ENCODE measurements at regions not wholly inside any gene's neighbourhood (a gene's known extent, or its start where the extent isn't known, plus 50 kb on each side); places are given as distances from the start of the nearest gene placed in this dataset.

DNA sequence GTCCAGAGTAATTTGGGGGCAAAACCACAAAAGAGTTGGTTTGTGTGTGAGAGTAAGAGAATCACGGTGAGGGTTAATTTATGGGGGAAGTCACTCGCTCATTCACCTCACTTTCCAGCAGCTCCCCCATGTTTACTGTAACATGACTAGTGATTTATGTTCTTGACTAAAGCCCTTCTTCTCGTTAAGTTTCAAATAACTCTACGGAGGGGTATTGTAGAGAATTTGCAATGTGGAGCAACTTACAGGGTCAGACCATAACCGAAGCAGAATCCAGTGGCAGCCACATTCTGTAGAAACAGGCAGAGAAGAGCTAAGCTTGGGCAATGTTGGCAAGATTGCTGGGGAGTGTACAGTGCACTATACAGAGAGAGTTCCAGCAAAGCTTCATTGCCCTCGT is 760.6 kb downstream of the IRX1 start:
- DNase-seq, result no peak

DNA sequence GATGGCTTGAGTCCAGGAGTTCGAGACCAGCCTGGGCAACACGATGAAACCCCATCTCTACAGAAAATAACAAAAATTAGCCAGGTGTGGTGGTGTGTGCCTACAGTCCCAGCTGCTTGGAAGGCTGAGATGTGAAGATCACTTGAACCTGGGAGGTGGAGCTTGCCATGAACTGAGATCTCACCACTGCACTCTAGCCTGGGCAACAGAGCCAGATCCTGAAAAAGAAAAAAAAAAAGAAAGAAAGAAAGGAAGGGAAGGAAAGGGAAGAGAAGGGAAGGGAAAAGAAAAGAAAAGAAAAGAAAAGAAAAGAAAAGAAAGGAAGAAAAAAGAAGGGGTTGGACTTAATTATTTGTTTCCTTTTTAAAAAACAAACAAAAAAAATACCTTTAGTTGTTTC is 764.2 kb downstream of the IRX1 start:
- no peak for DNase-seq

GRCh38 chr5:4361753-4362152 is 766.1 kb downstream of the IRX1 start:
- DNase-seq, result no peak

DNA sequence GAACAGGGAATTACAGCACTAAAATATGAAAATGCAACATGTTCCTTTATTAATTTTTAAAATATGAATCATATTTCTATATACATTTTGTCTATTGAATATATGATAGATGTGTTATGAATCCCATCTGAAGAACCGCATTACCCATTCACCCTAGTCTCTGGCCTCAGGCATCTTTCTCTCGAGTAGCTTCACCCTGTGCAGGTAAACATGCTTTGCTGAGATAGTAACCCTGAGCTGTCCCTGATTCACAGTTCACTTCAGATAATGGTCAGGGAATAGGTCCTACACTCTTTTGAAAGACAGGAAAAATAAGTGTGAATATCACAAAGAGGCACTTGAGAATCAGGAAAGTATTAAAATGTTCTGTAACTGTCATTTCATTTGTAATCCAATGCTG is 766.8 kb downstream of the IRX1 start:
- DNase-seq, result no peak

- DNase-seq, result no peak
These were observed 767.4 kb downstream of the IRX1 start for GRCh38 chr5:4363045-4363444.

DNA sequence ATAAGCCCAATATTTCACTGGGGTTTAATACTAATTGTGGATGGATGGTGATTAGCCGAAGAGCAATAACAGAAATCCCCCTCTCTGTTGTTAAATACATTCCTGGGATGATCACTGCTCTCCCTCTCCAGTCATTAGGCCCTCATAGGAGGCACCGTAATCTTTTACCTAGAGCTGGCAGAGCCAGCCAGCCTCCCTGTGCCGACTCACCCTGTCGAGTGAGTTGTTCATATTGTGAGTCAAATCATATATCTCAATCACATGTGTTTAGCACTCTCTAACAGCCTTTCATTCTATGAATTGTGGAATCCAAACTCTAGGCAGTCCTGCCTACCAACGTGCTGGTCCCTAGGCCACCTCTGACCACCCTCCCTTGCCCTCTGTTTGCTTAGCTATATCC is 771.0 kb downstream of the IRX1 start:
- DNase-seq, result no peak

- DNase-seq, result no peak
These were observed 769.9 kb upstream of the ADAMTS16 start for GRCh38 chr5:4370218-4370617.

GRCh38 chr5:4372481-4372880 is 767.6 kb upstream of the ADAMTS16 start:
- DNase-seq, result no peak

DNA sequence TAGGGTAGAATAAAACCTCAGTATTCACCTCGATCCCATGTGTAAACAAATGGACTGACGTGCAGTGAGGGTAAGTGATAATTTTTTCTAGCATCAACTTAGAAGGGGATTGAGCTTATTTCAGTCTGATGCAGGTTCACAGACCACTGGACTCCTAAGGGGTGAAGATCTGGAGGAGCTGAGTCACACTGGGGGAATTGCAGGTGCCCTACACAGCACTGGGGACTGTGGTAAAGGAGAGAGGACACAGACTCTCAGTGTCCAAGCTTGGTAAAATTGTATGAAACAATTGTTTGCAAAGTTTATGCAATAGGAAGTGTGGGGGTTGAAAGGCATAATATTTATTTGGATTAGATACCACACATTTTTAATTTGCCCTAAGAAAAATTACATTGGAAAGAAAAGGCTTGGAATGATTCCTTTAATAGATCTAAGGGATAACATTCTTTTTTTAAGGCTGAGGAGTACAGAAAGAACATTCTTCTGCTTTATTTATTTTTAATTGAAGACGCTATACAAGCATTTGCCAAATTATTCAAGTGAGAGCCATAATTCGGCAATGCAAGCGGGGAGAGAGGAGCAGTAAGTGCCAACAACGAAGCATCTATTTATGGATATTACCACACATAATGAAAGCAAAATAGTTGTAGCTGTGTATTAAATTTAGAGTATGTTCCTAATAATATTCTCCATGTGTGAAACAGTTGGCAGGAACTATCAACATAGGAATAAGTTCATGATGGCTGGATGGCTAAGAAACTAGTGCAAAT is 766.9 kb upstream of the ADAMTS16 start:
- no peak for DNase-seq

DNA sequence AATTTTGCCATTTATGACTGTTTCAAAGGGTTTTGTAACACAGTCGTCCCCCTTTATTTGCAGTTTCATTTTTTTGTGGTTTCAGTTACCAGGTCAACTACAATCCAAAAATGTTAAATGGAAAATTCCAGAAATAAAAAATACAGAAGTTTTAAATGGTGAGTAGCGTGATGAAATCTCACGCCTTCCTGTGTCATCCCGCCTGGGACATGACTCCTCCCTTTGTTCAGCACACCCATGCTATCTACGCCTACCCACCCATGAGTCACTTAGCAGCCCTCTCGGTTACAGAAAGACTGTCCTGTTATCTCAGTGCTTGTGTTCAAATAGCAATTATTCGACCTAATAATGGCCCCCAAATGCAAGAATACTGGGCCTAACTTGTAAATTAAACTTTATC is 765.3 kb upstream of the ADAMTS16 start:
- no peak for DNase-seq

- no peak for DNase-seq
These were observed 764.5 kb upstream of the ADAMTS16 start for GRCh38 chr5:4375640-4376039.

GRCh38 chr5:4383102-4383501 is 757.0 kb upstream of the ADAMTS16 start:
- DNase-seq, result no peak

- DNase-seq, result no peak
These were observed 756.5 kb upstream of the ADAMTS16 start for GRCh38 chr5:4383518-4384198.

- no peak for DNase-seq
These were observed 755.5 kb upstream of the ADAMTS16 start for GRCh38 chr5:4384649-4385048.

DNA sequence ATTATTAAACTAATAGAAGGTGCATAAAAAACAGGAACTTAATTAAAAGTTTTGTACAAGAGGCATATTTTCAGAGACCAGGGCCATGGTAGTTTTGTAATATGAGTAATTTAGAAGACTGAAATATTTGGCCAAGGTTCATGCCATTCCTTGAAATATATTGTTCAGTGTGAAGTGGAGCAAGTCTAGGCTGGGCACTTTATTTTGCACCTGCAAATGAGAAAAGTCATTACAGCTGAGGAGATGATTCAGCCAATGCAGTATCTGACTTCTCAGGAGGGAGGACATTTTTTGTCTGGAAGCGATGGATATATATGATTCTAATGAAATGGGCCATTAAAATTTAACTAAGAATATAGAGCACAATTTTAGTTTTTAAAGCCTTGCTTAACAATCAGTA is 754.0 kb upstream of the ADAMTS16 start:
- no peak for DNase-seq

GRCh38 chr5:4387290-4387689 is 752.8 kb upstream of the ADAMTS16 start:
- no peak for DNase-seq

DNA sequence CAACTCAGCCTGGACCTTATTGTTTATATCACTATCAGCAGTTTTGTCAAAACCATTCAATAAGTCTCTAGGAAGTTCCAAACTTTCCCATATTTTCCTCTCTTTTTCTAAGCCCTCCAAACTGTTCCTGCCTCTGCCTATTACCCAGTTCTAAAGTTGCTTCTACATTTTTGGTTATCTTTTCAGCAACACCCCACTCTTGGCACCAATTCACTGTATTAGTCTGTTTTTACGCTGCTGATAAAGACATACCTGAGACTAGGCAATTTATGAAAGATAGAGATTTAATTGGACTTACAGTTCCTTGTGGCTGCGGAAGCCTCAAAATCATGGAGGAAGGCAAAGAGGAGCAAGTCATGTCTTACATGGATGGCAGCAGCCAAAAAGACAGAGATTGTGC is 744.4 kb upstream of the ADAMTS16 start:
- no peak for DNase-seq

- DNase-seq, result no peak
These were observed 734.4 kb upstream of the ADAMTS16 start for GRCh38 chr5:4405614-4406219.

DNA sequence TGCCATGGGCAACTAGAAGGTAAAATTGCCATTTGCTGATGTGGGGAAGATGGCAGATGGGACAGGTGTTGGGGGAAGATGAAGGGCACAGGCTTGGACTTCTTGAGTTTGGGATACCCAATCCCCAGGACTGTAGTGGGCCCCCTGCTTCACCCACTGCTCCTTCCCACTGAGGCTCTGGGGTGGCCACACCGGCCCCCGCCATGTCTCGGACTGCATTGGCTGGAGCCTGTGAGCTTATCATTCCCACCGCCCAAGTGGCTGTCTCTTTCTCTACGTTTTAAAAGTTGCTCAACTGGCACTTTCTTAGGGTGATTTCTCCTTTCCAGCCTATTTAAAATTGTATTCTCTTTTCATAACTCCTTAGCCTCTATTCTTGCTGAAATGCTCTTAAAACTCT is 730.0 kb upstream of the ADAMTS16 start:
- no peak for DNase-seq

DNA sequence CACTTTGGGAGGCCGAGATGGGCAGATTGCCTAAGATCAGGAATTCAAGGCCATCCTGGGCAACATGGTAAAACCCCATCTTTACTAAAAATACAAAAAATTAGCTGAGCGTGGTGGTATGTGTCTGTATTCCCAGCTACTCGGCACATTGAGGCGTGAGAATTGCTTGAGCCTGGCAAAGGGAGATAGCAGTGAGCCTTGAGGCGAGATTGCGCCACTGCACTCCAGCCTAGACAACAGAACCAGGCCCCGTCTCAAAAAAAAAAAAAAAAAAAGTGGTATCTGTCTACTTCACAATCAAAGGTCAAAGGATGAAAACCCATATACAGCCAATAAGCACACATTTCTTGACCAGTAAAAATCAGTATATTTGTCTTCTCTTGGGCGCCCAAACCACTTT is 728.5 kb upstream of the ADAMTS16 start:
- DNase-seq, result no peak

DNA sequence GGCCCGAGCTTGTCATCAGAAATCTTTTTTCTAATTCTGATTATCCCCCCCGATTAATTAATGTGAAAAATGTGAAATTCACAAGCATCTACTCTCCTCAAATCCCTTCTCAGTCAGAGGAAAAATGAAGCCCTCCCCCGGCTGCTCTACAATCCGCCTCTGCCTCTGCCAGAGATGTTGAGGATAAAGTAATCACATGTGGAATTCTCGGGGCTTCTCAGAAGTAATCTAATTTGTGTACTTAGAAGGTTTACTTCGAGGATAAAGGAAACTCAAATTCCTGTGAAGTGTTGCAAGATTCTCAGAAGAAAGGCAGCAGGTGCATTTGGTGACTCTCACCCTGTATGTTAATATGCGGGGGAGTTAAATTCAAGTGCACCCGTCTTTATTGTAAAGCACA is 726.1 kb upstream of the ADAMTS16 start:
- no peak for DNase-seq

GRCh38 chr5:4418084-4418483 is 722.0 kb upstream of the ADAMTS16 start:
- no peak for DNase-seq

GRCh38 chr5:4419281-4419680 is 720.8 kb upstream of the ADAMTS16 start:
- no peak for DNase-seq

GRCh38 chr5:4420177-4420576 is 720.0 kb upstream of the ADAMTS16 start:
- no peak for DNase-seq

Measured in NCI-H146 (cell line).